ENCODE measurements at regions not wholly inside any gene's neighbourhood (a gene's known extent, or its start where the extent isn't known, plus 50 kb on each side); places are given as distances from the start of the nearest gene placed in this dataset.

GRCh38 chr2:186126181-186126580 is 359.9 kb upstream of the ZC3H15 start:
- no peak overlapping the region for H3K4me3 Mint-ChIP-seq (ENCODE audit: unreplicated experiment)
- DNase-seq = no peak
- H3K4me1 ChIP-seq = no peaks in the 10 kb centered on the region
- peaks cover 9% of the 10 kb centered on the region for H3K4me1 Mint-ChIP-seq (ENCODE audit: low read depth, unreplicated experiment)
- H3K27me3 ChIP-seq (replicated peaks; ENCODE audit: control insufficient read depth, insufficient read depth, low read length) = no peaks in the 10 kb centered on the region
- BruUV-seq (replicated peaks) = no TSS peak
- no peaks in the 10 kb centered on the region for H3K9me3 ChIP-seq
- no peaks in the 10 kb centered on the region for H3K36me3 Mint-ChIP-seq (ENCODE audit: insufficient read depth, unreplicated experiment)
- H3K27ac Mint-ChIP-seq (ENCODE audit: unreplicated experiment) = no peak overlapping the region
- H3K4me3 ChIP-seq (ENCODE audit: low read depth, low read length) = no peak overlapping the region
- no peaks in the 10 kb centered on the region for H3K36me3 ChIP-seq (ENCODE audit: control insufficient read depth, insufficient read depth, low read length)
- no peaks in the 10 kb centered on the region for H3K9me3 Mint-ChIP-seq (ENCODE audit: unreplicated experiment)
- no peaks in the 10 kb centered on the region for H3K27me3 Mint-ChIP-seq (ENCODE audit: insufficient read depth, unreplicated experiment)
- POLR2A ChIA-PET = no interaction called here
- intact Hi-C loops (cut with micrococcal nuclease; ENCODE audit: unreplicated experiment) = loop anchor here (5.0 kb wide), 1 partner anchor 36 kb away; no protein-coding TSS in a partner anchor
- CTCF ChIA-PET = no interaction called here
- TF ChIP-seq CTCF (IDR thresholded peaks at IDR 0.05; ENCODE audit: insufficient read depth in 1 of 2, low read depth in 1 of 2, low read length in 1 of 2, severe bottlenecking in 1 of 2, unreplicated experiment in 1 of 2) = no peak

- no peaks in the 10 kb centered on the region for H3K27me3 Mint-ChIP-seq (ENCODE audit: insufficient read depth, unreplicated experiment)
- H3K4me3 Mint-ChIP-seq (ENCODE audit: unreplicated experiment) = no peak overlapping the region
- ChIA-PET POLR2A (no interaction called here), CTCF (no interaction called here)
- Histone ChIP-seq H3K36me3 (ENCODE audit: control insufficient read depth, insufficient read depth, low read length) (no peaks in the 10 kb centered on the region), H3K4me3 (ENCODE audit: low read depth, low read length) (no peak overlapping the region), H3K4me1 (no peaks in the 10 kb centered on the region), H3K27me3 (replicated peaks; ENCODE audit: control insufficient read depth, insufficient read depth, low read length) (no peaks in the 10 kb centered on the region), H3K9me3 (no peaks in the 10 kb centered on the region)
- no peaks in the 10 kb centered on the region for H3K9me3 Mint-ChIP-seq (ENCODE audit: unreplicated experiment)
- TF ChIP-seq CTCF (IDR thresholded peaks at IDR 0.05; ENCODE audit: insufficient read depth in 1 of 2, low read depth in 1 of 2, low read length in 1 of 2, severe bottlenecking in 1 of 2, unreplicated experiment in 1 of 2) = no peak
- intact Hi-C loops (cut with micrococcal nuclease; ENCODE audit: unreplicated experiment) = loop anchor here (2.0 to 5.0 kb wide), 3 partner anchors 32 to 811 kb away; no protein-coding TSS in a partner anchor
- H3K36me3 Mint-ChIP-seq (ENCODE audit: insufficient read depth, unreplicated experiment) = no peaks in the 10 kb centered on the region
- H3K27ac Mint-ChIP-seq (ENCODE audit: unreplicated experiment) = peak overlapping the region; percentile 16
- peak in 1 of 2 experiments; percentile 37 for DNase-seq
- peaks cover 9% of the 10 kb centered on the region for H3K4me1 Mint-ChIP-seq (ENCODE audit: low read depth, unreplicated experiment)
- no TSS peak for BruUV-seq (replicated peaks)
Measured at GRCh38 chr2:186129767-186130581, 356.1 kb upstream of the ZC3H15 start.

- no peaks in the 10 kb centered on the region for H3K9me3 ChIP-seq
- H3K36me3 ChIP-seq (ENCODE audit: control insufficient read depth, insufficient read depth, low read length) = no peaks in the 10 kb centered on the region
- H3K27me3 Mint-ChIP-seq (ENCODE audit: insufficient read depth, unreplicated experiment) = no peaks in the 10 kb centered on the region
- H3K27me3 ChIP-seq (replicated peaks; ENCODE audit: control insufficient read depth, insufficient read depth, low read length) = no peaks in the 10 kb centered on the region
- H3K4me1 Mint-ChIP-seq (ENCODE audit: low read depth, unreplicated experiment) = peaks cover 9% of the 10 kb centered on the region
- no peaks in the 10 kb centered on the region for H3K4me1 ChIP-seq
- no TSS peak for BruUV-seq (replicated peaks)
- no peak overlapping the region for H3K4me3 ChIP-seq (ENCODE audit: low read depth, low read length)
- H3K36me3 Mint-ChIP-seq (ENCODE audit: insufficient read depth, unreplicated experiment) = no peaks in the 10 kb centered on the region
- POLR2A ChIA-PET = no interaction called here
- no peak for DNase-seq
- no peak overlapping the region for H3K27ac Mint-ChIP-seq (ENCODE audit: unreplicated experiment)
- no peak for TF ChIP-seq CTCF (IDR thresholded peaks at IDR 0.05; ENCODE audit: insufficient read depth in 1 of 2, low read depth in 1 of 2, low read length in 1 of 2, severe bottlenecking in 1 of 2, unreplicated experiment in 1 of 2)
- H3K9me3 Mint-ChIP-seq (ENCODE audit: unreplicated experiment) = no peaks in the 10 kb centered on the region
- intact Hi-C loops (cut with micrococcal nuclease; ENCODE audit: unreplicated experiment) = loop anchor here (2.0 kb wide), 2 partner anchors 142 to 812 kb away; no protein-coding TSS in a partner anchor
- CTCF ChIA-PET = no interaction called here
- no peak overlapping the region for H3K4me3 Mint-ChIP-seq (ENCODE audit: unreplicated experiment)
Measured at GRCh38 chr2:186130748-186131641, 355.1 kb upstream of the ZC3H15 start.
